Right atrium auricular region (tissue), 2 donors: ENCODE measurements at regions not wholly inside any gene's neighbourhood (a gene's known extent, or its start where the extent isn't known, plus 50 kb on each side); places are given as distances from the start of the nearest gene placed in this dataset.

ENCODE experiments used
- DNase-seq: peaks from one replicate; pipeline ENCODE4 v3.0.0-alpha.2; 2019; ENCODE audit warnings: low spot score
- H3K27ac ChIP-seq, 2 donors: fragments of 200-600 bp; sonication (generic); 1 replicate in 1 of 2; 2 replicates in 1 of 2; pipeline ENCODE4 v1.5.1; 2016 to 2019
- H3K27me3 ChIP-seq, 2 donors: fragments of 200-600 bp; sonication (generic); one replicate each; pipeline versions ENCODE4 v1.5.1 to v1.6.0; 2017 to 2019
- H3K36me3 ChIP-seq: fragments of 200-600 bp; sonication (generic); one replicate; pipeline ENCODE4 v1.5.1; 2016
- H3K4me1 ChIP-seq, 2 donors: fragments of 200-600 bp; sonication (generic); one replicate each; pipeline versions ENCODE4 v1.5.1 to v1.6.0; 2017 to 2019
- H3K4me3 ChIP-seq, 2 donors: fragments of 200-600 bp; sonication (generic); 1 replicate in 1 of 2; 2 replicates in 1 of 2; pipeline ENCODE4 v1.5.1; 2017 to 2019; ENCODE audit warnings: mild to moderate bottlenecking in 1 of 2, moderate library complexity in 1 of 2
- H3K9me3 ChIP-seq, 2 donors: fragments of 200-600 bp; sonication (generic); one replicate each; pipeline ENCODE4 v1.5.1; 2019
- CTCF ChIP-seq, 2 donors: fragments of 200-600 bp; sonication (generic); IDR thresholded peaks; one replicate each; pipeline ENCODE4 v1.5.1; 2019; ENCODE audit warnings: antibody characterized with exemption in 2 of 2

- no peak for TF ChIP-seq CTCF (IDR thresholded peaks at IDR 0.05)
- DNase-seq, result no peak
- no peaks in the 10 kb centered on the region for H3K9me3 ChIP-seq
These were observed 188.9 kb downstream of the ZNF330 start for GRCh38 chr4:141409556-141409955.

GRCh38 chr4:141410839-141411238 lies 190.1 kb downstream of the ZNF330 start:
- Histone ChIP-seq H3K9me3 (no peaks in the 10 kb centered on the region), H3K27me3 (no peaks in the 10 kb centered on the region), H3K27ac (no peak overlapping the region), H3K36me3 (no peaks in the 10 kb centered on the region), H3K4me1 (no peaks in the 10 kb centered on the region), H3K4me3 (no peak overlapping the region)
- DNase-seq, result no peak
- TF ChIP-seq CTCF (IDR thresholded peaks at IDR 0.05), result no peak

More at GRCh38 chr4:141409556-141409955, 188.9 kb downstream of the ZNF330 start:
- H3K4me1 ChIP-seq, result no peaks in the 10 kb centered on the region
- H3K27ac ChIP-seq, result no peak overlapping the region
- no peaks in the 10 kb centered on the region for H3K36me3 ChIP-seq
- no peaks in the 10 kb centered on the region for H3K27me3 ChIP-seq
- H3K4me3 ChIP-seq, result no peak overlapping the region

GRCh38 chr4:141411936-141412335 lies 191.2 kb downstream of the ZNF330 start:
- Histone ChIP-seq H3K36me3 (no peaks in the 10 kb centered on the region), H3K4me1 (no peaks in the 10 kb centered on the region), H3K4me3 (no peak overlapping the region), H3K27me3 (no peaks in the 10 kb centered on the region), H3K9me3 (no peaks in the 10 kb centered on the region), H3K27ac (no peak overlapping the region)
- no peak for DNase-seq
- TF ChIP-seq CTCF (IDR thresholded peaks at IDR 0.05), result no peak

DNA sequence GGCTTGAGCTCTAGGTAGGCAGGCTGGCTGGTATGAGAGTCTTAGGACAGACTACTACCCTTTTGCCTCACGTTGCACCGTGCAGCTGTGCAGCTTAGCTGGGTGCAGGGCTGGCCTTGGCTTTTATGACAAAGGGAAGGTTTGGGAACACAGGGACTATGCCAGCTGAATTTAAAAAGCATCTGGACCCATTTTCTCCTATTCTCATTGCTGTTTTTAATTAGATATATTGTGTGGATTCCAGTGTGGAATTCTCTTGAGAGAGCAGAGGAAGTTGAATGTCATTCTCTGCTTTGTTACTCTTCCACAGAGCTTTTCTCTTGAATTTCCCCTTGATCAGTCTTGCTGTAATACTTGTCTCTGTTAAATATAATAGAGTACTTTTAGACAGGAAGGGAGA lies 192.7 kb downstream of the ZNF330 start:
- TF ChIP-seq CTCF (IDR thresholded peaks at IDR 0.05), result no peak
- H3K27ac ChIP-seq, result no peak overlapping the region
- H3K9me3 ChIP-seq, result no peaks in the 10 kb centered on the region
- no peak overlapping the region for H3K4me3 ChIP-seq
- no peaks in the 10 kb centered on the region for H3K27me3 ChIP-seq
- DNase-seq, result no peak
- no peaks in the 10 kb centered on the region for H3K36me3 ChIP-seq
- H3K4me1 ChIP-seq, result no peaks in the 10 kb centered on the region

- no peak for DNase-seq
These were observed 195.0 kb downstream of the ZNF330 start for GRCh38 chr4:141415651-141416050.

More at GRCh38 chr4:141415651-141416050, 195.0 kb downstream of the ZNF330 start:
- H3K4me1 ChIP-seq, result no peaks in the 10 kb centered on the region
- no peak for TF ChIP-seq CTCF (IDR thresholded peaks at IDR 0.05)
- H3K27me3 ChIP-seq, result no peaks in the 10 kb centered on the region
- no peak overlapping the region for H3K4me3 ChIP-seq
- H3K36me3 ChIP-seq, result no peaks in the 10 kb centered on the region
- no peak overlapping the region for H3K27ac ChIP-seq
- H3K9me3 ChIP-seq, result no peaks in the 10 kb centered on the region
